Gastrocnemius medialis (tissue), 4 donors: ENCODE measurements at regions not wholly inside any gene's neighbourhood (a gene's known extent, or its start where the extent isn't known, plus 50 kb on each side); places are given as distances from the start of the nearest gene placed in this dataset.

Experiments used
- ATAC-seq, 2 donors: fragments of 150-250 bp; one replicate each; pipeline ENCODE4 v1.9.1; 2016
- DNase-seq, 2 donors: peaks; one replicate each; pipeline ENCODE4 v3.0.0-alpha.2; 2019
- H3K27ac ChIP-seq, 4 donors: fragments of 200-600 bp; sonication (generic); 1 replicate in 1 of 4; 2 replicates in 3 of 4; pipeline ENCODE4 v1.5.1; 2016 to 2018; ENCODE audit warnings: mild to moderate bottlenecking in 2 of 4, moderate library complexity in 1 of 4
- H3K27me3 ChIP-seq, 3 donors: fragments of 200-600 bp; sonication (generic) in 2 of 3; 1 replicate in 1 of 3; 2 replicates in 2 of 3; pipeline versions ENCODE4 v1.5.1 to v1.6.0; 2016 to 2019; ENCODE audit warnings: mild to moderate bottlenecking in 1 of 3, moderate library complexity in 1 of 3
- H3K36me3 ChIP-seq, 2 donors: fragments of 200-600 bp; sonication (generic) in 1 of 2; one replicate each; pipeline ENCODE4 v1.5.1; 2017 to 2018
- H3K4me1 ChIP-seq, 2 donors: fragments of 200-600 bp; sonication (generic) in 1 of 2; one replicate each; pipeline ENCODE4 v1.5.1; 2016 to 2017; ENCODE audit warnings: mild to moderate bottlenecking in 2 of 2
- H3K4me3 ChIP-seq, 4 donors: fragments of 200-600 bp; sonication (generic) in 3 of 4; 1 replicate in 1 of 4; 2 replicates in 3 of 4; pipeline ENCODE4 v1.5.1; 2016 to 2019; ENCODE audit warnings: mild to moderate bottlenecking in 2 of 4
- H3K9me3 ChIP-seq, 3 donors: fragments of 200-600 bp; sonication (generic) in 2 of 3; 1 replicate in 1 of 3; 2 replicates in 2 of 3; pipeline ENCODE4 v1.5.1; 2016 to 2019
- POLR2A ChIP-seq, 2 donors: fragments of 450-650 bp; IDR thresholded peaks; one replicate each; pipeline ENCODE4 v1.6.1; 2017; ENCODE audit warnings: antibody characterized with exemption in 2 of 2, mild to moderate bottlenecking in 2 of 2, moderate library complexity in 2 of 2
- in situ Hi-C, 4 donors: fragments of 200-750 bp; cut with MboI; loops; one replicate each; pipeline versions ENCODE4 v1.15.0 to v1.8.0; 2017; ENCODE audit warnings: low sequenced_read_pairs in 4 of 4
- intact Hi-C: fragments of 100-400 bp; cut with DNase I; formaldehyde crosslinking; loops from one replicate; pipeline ENCODE4 v1.15.1; 2023; ENCODE audit warnings: low total_unique reads
- TF ChIP-seq, protein P1 (sequence below), 5 experiments: fragments of 450-650 bp in 3 of 5; fragments of 200-600 bp in 2 of 5; sonication (generic) in 2 of 5; IDR thresholded peaks in 4 of 5; conservative IDR thresholded peaks in 1 of 5; 1 replicate in 4 of 5; 2 replicates in 1 of 5; pipeline ENCODE4 v1.5.1; 2016 to 2019; ENCODE audit warnings: antibody characterized with exemption in 5 of 5, mild to moderate bottlenecking in 3 of 5, moderate library complexity in 3 of 5

DNA sequence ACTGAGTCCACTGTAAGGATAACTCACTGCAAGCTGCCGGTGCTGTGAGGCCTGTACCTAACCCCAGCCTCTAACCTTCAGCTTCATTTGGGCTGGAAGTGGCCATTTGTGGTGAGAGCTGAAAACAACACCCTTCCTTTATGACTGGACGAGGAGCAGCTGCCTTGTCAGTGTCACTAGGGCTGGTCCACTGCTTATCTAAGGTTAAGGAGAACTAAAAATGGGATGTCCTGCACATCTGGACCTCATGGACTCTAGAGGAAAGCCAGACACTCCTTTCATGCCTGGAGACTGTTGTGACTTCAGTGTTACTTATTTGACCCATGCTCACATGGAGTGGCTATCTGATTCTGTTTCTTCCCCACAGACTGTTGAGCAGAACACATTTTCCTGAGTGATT is 139.9 kb downstream of the ZNF518B start:
- Histone ChIP-seq H3K4me1 (no peaks in the 10 kb centered on the region), H3K27me3 (no peaks in the 10 kb centered on the region), H3K36me3 (no peaks in the 10 kb centered on the region), H3K4me3 (no peak overlapping the region), H3K9me3 (no peaks in the 10 kb centered on the region), H3K27ac (no peak overlapping the region)
- no peak for ATAC-seq
- no peak for TF ChIP-seq POLR2A (IDR thresholded peaks at IDR 0.05)
- TF ChIP-seq, protein P1, sequence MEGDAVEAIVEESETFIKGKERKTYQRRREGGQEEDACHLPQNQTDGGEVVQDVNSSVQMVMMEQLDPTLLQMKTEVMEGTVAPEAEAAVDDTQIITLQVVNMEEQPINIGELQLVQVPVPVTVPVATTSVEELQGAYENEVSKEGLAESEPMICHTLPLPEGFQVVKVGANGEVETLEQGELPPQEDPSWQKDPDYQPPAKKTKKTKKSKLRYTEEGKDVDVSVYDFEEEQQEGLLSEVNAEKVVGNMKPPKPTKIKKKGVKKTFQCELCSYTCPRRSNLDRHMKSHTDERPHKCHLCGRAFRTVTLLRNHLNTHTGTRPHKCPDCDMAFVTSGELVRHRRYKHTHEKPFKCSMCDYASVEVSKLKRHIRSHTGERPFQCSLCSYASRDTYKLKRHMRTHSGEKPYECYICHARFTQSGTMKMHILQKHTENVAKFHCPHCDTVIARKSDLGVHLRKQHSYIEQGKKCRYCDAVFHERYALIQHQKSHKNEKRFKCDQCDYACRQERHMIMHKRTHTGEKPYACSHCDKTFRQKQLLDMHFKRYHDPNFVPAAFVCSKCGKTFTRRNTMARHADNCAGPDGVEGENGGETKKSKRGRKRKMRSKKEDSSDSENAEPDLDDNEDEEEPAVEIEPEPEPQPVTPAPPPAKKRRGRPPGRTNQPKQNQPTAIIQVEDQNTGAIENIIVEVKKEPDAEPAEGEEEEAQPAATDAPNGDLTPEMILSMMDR (IDR thresholded peaks at IDR 0.05 in 4 of 5, conservative IDR thresholded peaks at IDR 0.05 in 1 of 5): no peak
- in situ Hi-C loops (no loop called here), intact Hi-C loops (no loop called here)
- DNase-seq: no peak

DNA sequence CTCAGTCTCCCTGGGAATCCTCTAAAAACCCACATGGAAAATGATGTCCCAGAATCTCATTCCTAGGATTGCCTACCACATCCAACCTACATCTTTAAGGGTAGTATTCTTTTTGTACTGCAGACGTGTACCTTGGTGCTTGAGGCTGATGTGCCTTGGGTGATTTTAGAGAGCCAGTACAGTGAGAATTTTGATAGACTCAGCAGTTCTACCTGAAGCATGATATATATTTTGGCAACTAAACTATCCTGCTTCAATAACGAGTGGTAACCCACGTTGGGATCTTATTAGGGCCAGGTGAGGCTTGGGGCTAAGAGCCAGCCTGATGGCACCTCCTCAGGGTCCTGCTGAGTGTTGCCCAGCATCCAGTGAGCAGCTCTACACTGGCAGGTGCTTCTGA is 140.4 kb downstream of the ZNF518B start:
- H3K4me3 ChIP-seq: no peak overlapping the region
- in situ Hi-C loops: no loop called here
- TF ChIP-seq, protein P1 (IDR thresholded peaks at IDR 0.05 in 4 of 5, conservative IDR thresholded peaks at IDR 0.05 in 1 of 5): no peak
- TF ChIP-seq POLR2A (IDR thresholded peaks at IDR 0.05): no peak
- ATAC-seq (no peak), DNase-seq (no peak)
- no peak overlapping the region for H3K27ac ChIP-seq
- H3K4me1 ChIP-seq: no peaks in the 10 kb centered on the region
- H3K9me3 ChIP-seq: no peaks in the 10 kb centered on the region
- no peaks in the 10 kb centered on the region for H3K36me3 ChIP-seq
- intact Hi-C loops: no loop called here
- no peaks in the 10 kb centered on the region for H3K27me3 ChIP-seq

DNA sequence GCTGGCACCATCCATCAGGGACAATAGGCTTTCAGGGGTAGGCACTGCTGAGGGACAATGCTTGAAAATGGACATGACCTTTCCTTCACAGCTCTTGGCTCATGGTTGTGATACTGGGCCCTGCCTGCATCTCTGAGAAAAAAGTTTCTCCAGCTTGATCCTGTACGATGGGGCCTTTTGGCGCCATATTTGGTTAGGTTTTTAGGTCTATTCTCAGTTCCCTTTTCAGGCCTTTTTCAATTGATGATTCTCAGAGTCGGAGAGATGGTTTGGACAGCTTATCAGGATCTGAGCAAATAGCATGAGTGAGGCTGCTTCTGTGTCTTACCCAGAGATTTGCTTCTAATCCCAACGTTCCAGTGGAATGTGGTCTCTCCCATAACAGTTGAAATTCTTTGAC is 141.6 kb downstream of the ZNF518B start:
- DNase-seq (no peak), ATAC-seq (no peak)
- Histone ChIP-seq H3K9me3 (no peaks in the 10 kb centered on the region), H3K4me3 (no peak overlapping the region), H3K36me3 (no peaks in the 10 kb centered on the region), H3K27me3 (no peaks in the 10 kb centered on the region), H3K27ac (no peak overlapping the region), H3K4me1 (no peaks in the 10 kb centered on the region)
- intact Hi-C loops: no loop called here
- in situ Hi-C loops: no loop called here
- TF ChIP-seq, protein P1 (IDR thresholded peaks at IDR 0.05 in 4 of 5, conservative IDR thresholded peaks at IDR 0.05 in 1 of 5): no peak
- no peak for TF ChIP-seq POLR2A (IDR thresholded peaks at IDR 0.05)

DNA sequence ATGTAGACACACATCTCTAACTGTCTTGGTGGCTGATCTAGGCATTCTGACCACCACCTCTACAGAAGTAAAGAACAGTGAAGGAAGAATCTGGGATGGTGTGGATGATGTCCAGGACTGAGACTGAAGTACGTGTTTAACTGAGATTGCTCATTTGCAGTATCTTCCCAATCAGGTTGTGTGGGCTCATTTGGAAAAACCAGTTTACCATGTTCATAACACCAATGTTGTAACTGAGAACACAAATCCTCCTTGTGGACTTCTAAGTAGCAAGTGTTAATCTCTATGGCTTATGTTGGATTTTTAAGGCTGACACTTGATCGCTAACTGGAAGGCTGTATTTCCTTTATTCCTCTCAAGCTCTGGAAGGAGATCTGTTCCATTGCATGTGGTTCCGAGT is 144.7 kb downstream of the ZNF518B start:
- ATAC-seq (no peak), DNase-seq (no peak)
- TF ChIP-seq, protein P1 (IDR thresholded peaks at IDR 0.05 in 4 of 5, conservative IDR thresholded peaks at IDR 0.05 in 1 of 5): no peak
- TF ChIP-seq POLR2A (IDR thresholded peaks at IDR 0.05): no peak
- Histone ChIP-seq H3K9me3 (no peaks in the 10 kb centered on the region), H3K4me1 (no peaks in the 10 kb centered on the region), H3K4me3 (no peak overlapping the region), H3K27ac (no peak overlapping the region), H3K27me3 (no peaks in the 10 kb centered on the region), H3K36me3 (no peaks in the 10 kb centered on the region)
- in situ Hi-C loops (no loop called here), intact Hi-C loops (no loop called here)

DNA sequence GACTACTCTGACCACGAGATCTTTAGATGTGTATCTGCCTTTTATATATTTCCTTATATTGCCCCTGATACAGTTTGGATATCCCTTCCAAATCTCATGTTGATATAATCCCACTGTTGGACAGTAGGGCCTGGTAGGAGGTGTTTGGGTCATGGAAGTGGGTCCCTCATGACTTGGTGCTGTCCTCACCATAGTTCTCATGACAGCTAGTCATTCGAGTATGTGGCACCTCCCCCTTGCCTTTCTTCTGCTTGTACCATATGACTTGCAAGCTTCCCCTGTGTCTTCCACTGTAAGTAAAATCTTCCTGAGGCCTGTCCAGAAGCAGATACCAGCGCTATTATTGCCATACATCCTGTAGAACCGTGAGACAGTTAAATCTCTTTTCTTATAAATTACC is 145.3 kb downstream of the ZNF518B start:
- Histone ChIP-seq H3K27me3 (peaks cover 0 to 2% (median 0%) of the 10 kb centered on the region in 3 donors), H3K4me3 (no peak overlapping the region), H3K27ac (no peak overlapping the region), H3K9me3 (no peaks in the 10 kb centered on the region), H3K4me1 (no peaks in the 10 kb centered on the region), H3K36me3 (no peaks in the 10 kb centered on the region)
- ATAC-seq: no peak
- intact Hi-C loops (no loop called here), in situ Hi-C loops (no loop called here)
- no peak for DNase-seq
- TF ChIP-seq POLR2A (IDR thresholded peaks at IDR 0.05): no peak
- TF ChIP-seq, protein P1 (IDR thresholded peaks at IDR 0.05 in 4 of 5, conservative IDR thresholded peaks at IDR 0.05 in 1 of 5): no peak
